MM.1S (cell line): ENCODE measurements at regions not wholly inside any gene's neighbourhood (a gene's known extent, or its start where the extent isn't known, plus 50 kb on each side); places are given as distances from the start of the nearest gene placed in this dataset.

Experiments used
- DNase-seq: peaks from one replicate; pipeline ENCODE4 v3.0.0-alpha.2; 2015
- H2AFZ ChIP-seq: fragments of 300-600 bp; sonication (generic); 2 replicates; pipeline ENCODE4 v1.6.0; 2016; ENCODE audit warnings: antibody characterized with exemption, low read length
- H3F3A ChIP-seq: fragments of 300-600 bp; sonication (generic); 2 replicates; pipeline ENCODE4 v1.6.1; 2016; ENCODE audit warnings: mild to moderate bottlenecking, antibody characterized with exemption, low read length, moderate library complexity, mixed read lengths; ENCODE audit not compliant: insufficient read depth
- H3K27ac ChIP-seq: fragments of 300-600 bp; sonication (generic); 2 replicates; pipeline ENCODE4 v1.5.1; 2016; ENCODE audit warnings: mild to moderate bottlenecking, low read length
- H3K27me3 ChIP-seq: fragments of 300-600 bp; sonication (generic); replicated peaks from 2 replicates; pipeline ENCODE4 v1.6.0; 2016; ENCODE audit warnings: low read length; ENCODE audit not compliant: insufficient read depth
- H3K36me3 ChIP-seq: fragments of 300-600 bp; sonication (generic); replicated peaks from 2 replicates; pipeline ENCODE4 v1.6.1; 2016; ENCODE audit warnings: mild to moderate bottlenecking, low read length, mixed read lengths; ENCODE audit not compliant: insufficient read depth
- H3K4me1 ChIP-seq: fragments of 300-600 bp; sonication (generic); 2 replicates; pipeline ENCODE4 v1.6.1; 2016; ENCODE audit warnings: low read length, mixed read lengths
- H3K4me2 ChIP-seq: fragments of 300-600 bp; sonication (generic); 2 replicates; pipeline ENCODE4 v1.6.0; 2016; ENCODE audit warnings: low read depth, low read length
- H3K4me3 ChIP-seq: fragments of 300-600 bp; sonication (generic); 2 replicates; pipeline ENCODE4 v1.5.1; 2016; ENCODE audit warnings: low read length, mixed read lengths
- H3K79me2 ChIP-seq: fragments of 300-600 bp; sonication (generic); 2 replicates; pipeline ENCODE4 v1.6.1; 2016; ENCODE audit warnings: mixed run types, low read length, mixed read lengths
- H3K9ac ChIP-seq: fragments of 300-600 bp; sonication (generic); 2 replicates; pipeline ENCODE4 v1.6.1; 2016; ENCODE audit warnings: low read length, mixed read lengths
- H3K9me2 ChIP-seq: fragments of 300-600 bp; sonication (generic); replicated peaks from 2 replicates; pipeline ENCODE4 v1.6.1; 2016; ENCODE audit warnings: mild to moderate bottlenecking, low read length, mixed read lengths; ENCODE audit not compliant: insufficient read depth
- H3K9me3 ChIP-seq: fragments of 300-600 bp; sonication (generic); replicated peaks from 2 replicates; pipeline ENCODE4 v1.6.1; 2016; ENCODE audit warnings: mild to moderate bottlenecking, low read length, mixed read lengths; ENCODE audit not compliant: insufficient read depth
- H4K20me1 ChIP-seq: fragments of 300-600 bp; sonication (generic); 2 replicates; pipeline ENCODE4 v1.6.1; 2016; ENCODE audit warnings: mild to moderate bottlenecking, low read length, moderate library complexity, mixed read lengths; ENCODE audit not compliant: insufficient read depth
- CTCF ChIP-seq: fragments of 300-600 bp; sonication (generic); IDR thresholded peaks from 2 replicates; pipeline ENCODE4 v1.5.1; 2016; ENCODE audit warnings: antibody characterized with exemption, low read length, mixed read lengths
- EZH2 ChIP-seq: fragments of 300-600 bp; sonication (generic); optimal IDR thresholded peaks from 2 replicates; pipeline ENCODE3; 2017; ENCODE audit warnings: low read depth, mild to moderate bottlenecking, antibody characterized with exemption, low read length, mixed read lengths
- EZH2phosphoT487 ChIP-seq: fragments of 300-600 bp; sonication (generic); IDR thresholded peaks from 2 replicates; pipeline ENCODE4 v1.6.1; 2018; ENCODE audit warnings: antibody characterized with exemption, low read length

DNA sequence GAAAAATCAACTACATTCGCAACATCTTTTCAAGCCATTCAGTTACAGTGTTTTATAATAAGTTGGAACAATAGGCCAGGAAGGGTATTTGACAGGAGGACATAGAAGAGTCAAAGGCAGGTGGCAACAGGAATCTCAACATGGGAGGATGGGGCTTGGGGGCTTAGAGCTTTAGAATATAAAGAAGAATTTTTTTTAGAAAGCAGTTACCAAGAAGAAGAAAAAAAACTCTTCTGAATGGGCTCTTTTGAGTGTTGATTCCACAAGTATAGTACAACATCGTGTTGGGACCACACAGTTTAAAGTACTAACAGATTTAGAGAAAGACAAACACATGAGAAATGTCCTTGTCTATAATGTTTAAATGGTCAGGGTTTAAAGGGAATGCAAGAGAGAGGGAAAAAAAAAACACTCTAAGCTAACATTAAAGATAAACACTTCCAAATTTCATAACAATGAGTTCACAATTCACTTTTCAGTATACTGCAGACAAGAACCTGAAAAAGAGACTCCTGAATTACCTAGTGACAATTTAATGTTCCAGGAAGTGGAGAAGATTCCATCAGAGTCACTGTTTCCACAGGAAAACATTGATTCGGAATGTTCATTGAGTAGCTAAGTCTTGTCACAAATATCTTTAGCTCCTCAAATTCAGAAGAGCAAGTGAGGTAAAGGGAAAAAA lies 282.3 kb downstream of the DEPDC1B start:
- Histone ChIP-seq H3K9me2 (no peaks in the 10 kb centered on the region), H4K20me1 (no peaks in the 10 kb centered on the region), H3K9me3 (no peaks in the 10 kb centered on the region), H3K4me3 (no peak overlapping the region), H3K36me3 (no peaks in the 10 kb centered on the region), H3K27me3 (no peaks in the 10 kb centered on the region), H3K27ac (no peak overlapping the region), H3K9ac (no peak overlapping the region), H3K79me2 (no peaks in the 10 kb centered on the region), H3K4me1 (no peaks in the 10 kb centered on the region), H3K4me2 (no peak overlapping the region), H2AFZ (no peak overlapping the region), H3F3A (no peaks in the 10 kb centered on the region)
- TF ChIP-seq EZH2phosphoT487 (no peak), EZH2 (no peak), CTCF (no peak)
- DNase-seq, result no peak

GRCh38 chr5:60415443-60415842 lies 284.5 kb downstream of the DEPDC1B start:
- no peaks in the 10 kb centered on the region for H3K4me1 ChIP-seq

DNA sequence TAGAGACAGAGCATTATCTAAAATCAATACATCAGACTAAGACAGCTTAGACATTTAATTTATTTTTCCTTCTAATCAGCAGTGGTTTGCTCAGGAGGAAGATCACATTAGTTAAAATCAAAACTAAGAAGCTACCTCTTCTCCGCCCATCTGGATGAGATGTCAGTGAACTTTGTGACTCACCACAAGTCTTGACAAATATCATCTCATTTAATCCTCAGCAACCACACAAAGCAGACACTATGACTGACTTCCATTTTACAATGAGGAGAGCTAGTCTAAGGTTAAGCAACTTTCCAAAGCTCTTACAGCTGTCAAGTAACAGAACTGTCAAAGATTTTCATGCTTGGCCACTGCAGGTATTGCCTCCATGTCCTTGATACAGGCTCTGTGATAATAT lies 289.5 kb downstream of the DEPDC1B start:
- no peaks in the 10 kb centered on the region for H3K79me2 ChIP-seq
- H3K27ac ChIP-seq, result no peak overlapping the region
- no peak overlapping the region for H3K4me2 ChIP-seq
- H3K4me1 ChIP-seq, result no peaks in the 10 kb centered on the region
- TF ChIP-seq EZH2 (no peak), CTCF (no peak), EZH2phosphoT487 (no peak)
- H3K9me2 ChIP-seq, result no peaks in the 10 kb centered on the region
- no peak overlapping the region for H3K9ac ChIP-seq
- DNase-seq, result no peak
- H3K36me3 ChIP-seq, result no peaks in the 10 kb centered on the region
- no peak overlapping the region for H2AFZ ChIP-seq
- H3K9me3 ChIP-seq, result no peaks in the 10 kb centered on the region
- no peaks in the 10 kb centered on the region for H4K20me1 ChIP-seq
- H3F3A ChIP-seq, result no peaks in the 10 kb centered on the region
- no peak overlapping the region for H3K4me3 ChIP-seq
- H3K27me3 ChIP-seq, result no peaks in the 10 kb centered on the region

More at GRCh38 chr5:60415443-60415842, 284.5 kb downstream of the DEPDC1B start:
- H3K27ac ChIP-seq, result no peak overlapping the region
- H3K9ac ChIP-seq, result no peak overlapping the region
- H2AFZ ChIP-seq, result no peak overlapping the region
- H3K36me3 ChIP-seq, result no peaks in the 10 kb centered on the region
- no peak for DNase-seq
- TF ChIP-seq EZH2phosphoT487, result no peak
- no peak for TF ChIP-seq EZH2
- TF ChIP-seq CTCF, result no peak
- H3K79me2 ChIP-seq, result no peaks in the 10 kb centered on the region
- H4K20me1 ChIP-seq, result no peaks in the 10 kb centered on the region
- no peaks in the 10 kb centered on the region for H3F3A ChIP-seq
- H3K9me2 ChIP-seq, result no peaks in the 10 kb centered on the region
- no peak overlapping the region for H3K4me3 ChIP-seq
- no peaks in the 10 kb centered on the region for H3K27me3 ChIP-seq
- no peaks in the 10 kb centered on the region for H3K9me3 ChIP-seq
- H3K4me2 ChIP-seq, result no peak overlapping the region
